ENCODE measurements at regions not wholly inside any gene's neighbourhood (a gene's known extent, or its start where the extent isn't known, plus 50 kb on each side); places are given as distances from the start of the nearest gene placed in this dataset.

GRCh38 chr20:46838011-46838410 lies 56.6 kb upstream of the EYA2 start:
- no peaks in the 10 kb centered on the region for H3K36me3 ChIP-seq (ENCODE audit: control insufficient read depth, insufficient read depth, low read length)
- no peak overlapping the region for H2AK9ac ChIP-seq (replicated peaks; ENCODE audit: low read depth, low read length, poor library complexity)
- no peak overlapping the region for H3K18ac ChIP-seq (ENCODE audit: low read depth, low read length)
- dilution Hi-C loops (cut with HindIII; ENCODE audit: low sequenced_read_pairs, unreplicated experiment), result no loop called here
- H4K5ac ChIP-seq (ENCODE audit: low read depth, low read length), result no peak overlapping the region
- no peaks in the 10 kb centered on the region for H3K79me1 ChIP-seq (ENCODE audit: low read depth in 1 of 2, low read length in 2 of 2)
- CTCF ChIA-PET, result no interaction called here
- no peak overlapping the region for H2AK5ac ChIP-seq (ENCODE audit: low read depth, low read length)
- DNase-seq, result no peak
- H4K91ac ChIP-seq (ENCODE audit: insufficient read depth, low read depth, low read length), result no peak overlapping the region
- intact Hi-C loops (cut with micrococcal nuclease), result no loop called here
- no peaks in the 10 kb centered on the region for H4K20me1 ChIP-seq (ENCODE audit: insufficient read depth, low read length)
- BruUV-seq (replicated peaks), result no TSS peak
- no CpG with 5 or more reads among the region's 2 CpGs for WGBS, 2 experiments (ENCODE audit: extremely low coverage in 2 of 2, insufficient read length in 1 of 2)
- H3K9me1 ChIP-seq (ENCODE audit: insufficient read depth, low read length), result peaks cover 2% of the 10 kb centered on the region; the same call in 1 of the 2 replicates
- no peak overlapping the region for H3K4ac ChIP-seq (ENCODE audit: low read depth, low read length)
- H3K27me3 ChIP-seq (ENCODE audit: control insufficient read depth, insufficient read depth, low read length), result 0 out of 2 replicates have a peak, but pooled peaks cover 1% of the 10 kb centered on the region
- H2BK120ac ChIP-seq (ENCODE audit: low read depth, low read length), result no peak overlapping the region
- H3K4me1 ChIP-seq (ENCODE audit: control insufficient read depth, insufficient read depth, low read length), result peaks cover 3% of the 10 kb centered on the region
- H2AFZ ChIP-seq (replicated peaks; ENCODE audit: low read length, poor library complexity), result no peak overlapping the region
- no peaks in the 10 kb centered on the region for H3K9me3 ChIP-seq (ENCODE audit: control insufficient read depth, insufficient read depth, low read length)
- POLR2A ChIA-PET (ENCODE audit: unreplicated experiment), result no interaction called here
- H3K23ac ChIP-seq (ENCODE audit: low read depth, low read length), result no peak overlapping the region
- H3K14ac ChIP-seq (replicated peaks; ENCODE audit: low read depth, low read length), result no peak overlapping the region
- H2BK15ac ChIP-seq (ENCODE audit: low read depth, low read length), result no peak overlapping the region
- ATAC-seq (ENCODE audit: low read depth), result no peak
- no peak overlapping the region for H3K56ac ChIP-seq (ENCODE audit: extremely low read depth, insufficient read depth, low read length)
- TF ChIP-seq BHLHE40 (IDR thresholded peaks at IDR 0.05; ENCODE audit: low read depth, low read length), result no peak
- TF ChIP-seq MAFK (IDR thresholded peaks at IDR 0.05; ENCODE audit: low read depth, low read length), result no peak
- no peak for TF ChIP-seq RCOR1 (IDR thresholded peaks at IDR 0.05; ENCODE audit: insufficient replicate concordance, low read length)
- no peak for TF ChIP-seq ELK1 (IDR thresholded peaks at IDR 0.05; ENCODE audit: borderline replicate concordance, low read depth, low read length)
- no peak for TF ChIP-seq CHD1 (IDR thresholded peaks at IDR 0.05; ENCODE audit: low read depth, low read length)
- H3K4me2 ChIP-seq (ENCODE audit: low read depth, low read length), result no peak overlapping the region
- H3K4me3 ChIP-seq (ENCODE audit: insufficient read depth, low read depth, low read length), result no peak overlapping the region
- no peak overlapping the region for H2BK20ac ChIP-seq (ENCODE audit: low read depth, low read length)
- no peak overlapping the region for H3K27ac ChIP-seq (ENCODE audit: insufficient read depth, low read length)
- H2BK5ac ChIP-seq (ENCODE audit: low read depth, low read length, poor library complexity, severe bottlenecking), result no peak overlapping the region
- in situ Hi-C loops (cut with MboI; ENCODE audit: low sequenced_read_pairs), result no loop called here
- no peak overlapping the region for H4K8ac ChIP-seq (ENCODE audit: low read depth in 2 of 2, low read length in 2 of 2)
- no peak overlapping the region for H3K9ac ChIP-seq (ENCODE audit: low read depth, low read length)
